ENCODE measurements at regions not wholly inside any gene's neighbourhood (a gene's known extent, or its start where the extent isn't known, plus 50 kb on each side); places are given as distances from the start of the nearest gene placed in this dataset.
"Not testable (repeated sequence)": the region's sequence is repeated elsewhere in the genome, so short reads cannot be mapped to it uniquely, and the experiment has no call there.

DNA sequence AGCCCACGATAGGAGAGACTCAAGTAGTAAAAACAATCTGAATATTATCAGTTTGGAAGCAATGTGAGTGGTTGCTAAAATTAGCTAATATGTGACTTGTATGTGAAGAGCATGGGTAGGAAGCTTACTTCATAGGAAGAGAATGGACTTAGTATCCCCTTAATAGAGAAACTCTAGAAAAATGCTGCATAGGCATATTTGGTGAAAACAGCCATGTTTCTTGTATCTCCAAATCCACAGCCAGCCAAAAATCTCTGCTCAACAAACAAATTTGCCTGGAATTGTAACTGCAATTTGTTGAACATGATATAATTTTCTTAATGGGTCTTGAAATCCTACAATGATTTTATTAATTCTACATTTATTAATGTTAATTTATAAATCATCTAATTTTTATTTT, 1252.9 kb upstream of the TMEM132C start:
- DNase-seq, result no peak

DNA sequence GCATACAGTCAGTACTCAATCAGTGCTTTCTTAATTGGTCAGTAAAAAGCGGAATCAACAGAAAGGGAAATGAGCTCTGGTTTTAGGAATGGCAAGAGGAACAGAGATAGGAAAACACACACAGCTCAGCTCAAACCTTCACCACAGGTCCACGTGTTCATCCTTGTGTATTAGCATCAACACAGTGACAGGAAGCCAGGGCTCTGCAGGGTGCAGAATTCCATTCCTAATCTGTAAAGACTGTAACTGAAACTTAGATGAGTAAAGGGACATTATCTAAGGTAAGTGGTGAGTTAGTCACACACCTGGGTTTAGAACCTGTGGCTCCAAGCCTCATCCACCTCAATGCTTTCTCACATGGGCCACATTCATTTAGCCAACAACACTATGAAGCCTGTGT, 1242.2 kb upstream of the TMEM132C start:
- DNase-seq, result no peak

DNA sequence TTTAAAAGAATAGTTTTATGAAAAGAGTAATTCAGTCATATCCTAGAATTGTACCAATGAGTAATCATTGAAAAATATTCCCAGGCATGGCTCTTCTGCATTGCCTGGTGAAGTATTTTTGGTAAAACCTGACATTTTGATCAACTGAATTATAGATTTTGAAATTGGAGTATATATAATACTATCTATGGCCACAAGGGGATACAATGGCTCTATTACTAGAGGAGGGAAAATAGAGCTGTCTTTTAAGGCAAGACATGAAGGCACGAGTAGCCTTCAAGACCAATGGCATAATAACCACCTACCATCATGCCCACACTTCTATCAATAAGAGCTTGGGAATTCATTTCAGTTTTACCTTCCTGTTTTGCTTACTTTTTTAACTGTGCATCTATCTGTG, 1241.4 kb upstream of the TMEM132C start:
- DNase-seq, result no peak

DNA sequence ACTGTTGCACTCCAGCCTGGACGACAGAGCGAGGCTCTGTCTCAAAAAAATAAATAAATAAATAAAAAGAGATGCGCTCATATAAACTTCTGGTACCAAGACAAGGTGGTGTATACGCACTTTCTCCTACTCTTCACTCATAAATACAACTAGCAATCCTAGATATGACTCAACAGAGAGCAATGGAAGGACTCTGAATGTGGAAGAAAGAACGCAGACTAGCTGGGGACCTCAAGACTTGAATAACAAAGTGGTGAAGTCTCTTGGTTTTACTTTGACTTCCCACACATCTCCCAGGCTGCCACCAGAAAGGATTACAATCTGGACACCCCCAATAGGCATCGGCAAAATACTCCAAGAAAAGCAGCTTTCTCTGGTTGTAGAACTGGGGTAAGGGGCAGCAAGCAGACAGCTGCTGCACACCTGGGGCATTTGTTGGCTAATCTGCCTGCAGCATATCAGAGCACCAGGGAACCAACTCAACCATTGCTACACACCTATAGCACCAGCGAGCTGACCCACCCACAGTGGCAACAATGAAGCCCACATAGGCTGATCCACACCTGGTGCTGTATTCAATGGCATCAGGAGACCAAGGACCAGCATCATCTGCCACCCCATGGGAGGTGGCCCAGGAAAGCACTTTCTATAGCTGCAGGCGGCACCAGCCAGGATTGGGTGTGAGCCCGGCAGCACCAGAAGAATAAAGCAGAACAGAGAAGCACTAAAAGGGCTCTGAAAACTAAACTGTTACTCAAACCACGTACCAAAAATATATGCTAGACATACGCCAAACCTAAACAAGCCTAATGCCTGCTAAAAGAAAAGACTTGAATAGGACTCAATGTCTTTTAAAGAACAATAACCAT, 1231.7 kb upstream of the TMEM132C start:
- no peak for DNase-seq

DNA sequence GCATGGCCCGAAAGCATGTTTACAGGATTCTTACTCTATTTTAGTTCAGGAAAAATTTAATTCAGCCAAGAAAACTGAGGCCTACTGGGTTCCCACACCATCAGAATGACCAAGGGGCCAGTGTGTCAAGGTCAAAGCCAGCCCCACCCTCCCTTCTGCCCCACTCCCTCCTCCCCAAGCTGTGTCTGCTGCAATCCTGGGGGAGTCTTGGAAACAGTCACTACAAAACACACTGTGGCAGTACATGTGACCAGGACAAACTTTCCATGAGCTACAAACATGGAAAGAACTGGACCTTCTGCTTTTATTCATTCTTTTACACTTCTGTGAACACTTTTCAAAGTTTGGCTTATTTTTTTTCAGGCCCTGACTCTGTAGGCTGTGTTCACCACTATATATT, 1228.8 kb upstream of the TMEM132C start:
- DNase-seq, result no peak

DNA sequence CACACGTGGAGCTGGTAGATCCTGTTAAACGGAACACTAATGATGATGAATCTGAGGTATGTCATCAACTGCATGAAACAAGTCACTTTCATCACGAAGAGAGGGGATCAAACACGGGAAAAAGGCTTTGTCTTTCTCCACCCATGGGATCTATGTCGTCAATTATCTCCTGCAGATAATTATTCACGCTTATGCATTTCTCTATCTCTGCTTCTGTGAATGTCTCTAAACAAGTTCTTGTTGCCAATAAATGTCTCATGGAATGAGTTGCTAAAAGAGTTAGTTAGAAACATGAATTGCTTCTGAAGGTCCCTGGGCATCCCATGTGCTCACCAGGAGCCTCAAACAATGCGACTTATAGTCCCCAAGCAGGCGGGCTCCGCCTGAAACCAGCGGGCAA, 1228.2 kb upstream of the TMEM132C start:
- DNase-seq, result no peak

DNA sequence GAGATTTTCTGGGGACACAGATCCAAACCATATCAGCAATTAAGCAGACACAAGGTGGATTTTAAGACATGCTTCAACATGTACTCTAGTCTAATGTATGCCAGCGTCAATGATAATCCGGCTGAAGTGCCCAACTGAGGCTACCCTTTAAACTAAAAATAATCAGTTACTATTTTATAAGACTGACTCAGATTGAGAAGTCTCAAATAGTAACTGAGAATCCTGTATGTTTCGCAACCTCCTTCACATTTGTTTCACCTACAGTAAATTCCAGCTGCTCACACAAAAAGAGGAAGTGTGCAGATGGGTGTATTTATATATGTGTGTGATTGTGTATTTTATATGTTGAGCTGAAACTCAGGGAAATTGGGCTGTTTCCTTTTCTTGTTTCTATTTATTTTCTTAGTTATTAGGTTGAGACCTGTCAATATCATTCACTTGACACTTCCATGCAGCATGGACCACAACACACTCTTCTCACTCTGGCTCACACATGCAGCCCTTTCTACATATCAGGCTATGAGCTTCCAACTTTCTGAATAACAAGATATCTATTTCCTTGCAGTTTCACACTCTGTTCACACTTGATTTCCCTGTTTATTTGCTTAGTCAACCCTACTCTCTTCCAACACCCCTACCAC, 1224.9 kb upstream of the TMEM132C start:
- no peak for DNase-seq

DNA sequence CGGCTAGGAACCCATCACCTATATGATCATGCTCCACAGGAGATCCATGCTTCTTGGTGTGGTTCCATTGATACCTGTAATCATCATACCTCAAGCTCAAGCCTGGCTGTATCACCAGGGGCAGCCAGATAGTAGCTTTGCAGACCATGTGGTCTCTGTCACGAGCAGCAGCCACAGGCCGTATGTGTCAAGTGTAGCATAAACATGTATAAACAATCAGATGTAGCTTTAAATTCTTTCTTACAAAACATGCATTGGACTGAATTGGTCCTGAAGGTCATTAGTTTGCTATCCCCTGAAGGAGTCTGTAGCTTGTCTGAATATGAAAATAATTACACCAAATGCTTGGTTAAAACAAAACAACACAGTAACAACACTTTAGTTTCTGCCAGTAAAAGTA, 1223.2 kb upstream of the TMEM132C start:
- no peak for DNase-seq

DNA sequence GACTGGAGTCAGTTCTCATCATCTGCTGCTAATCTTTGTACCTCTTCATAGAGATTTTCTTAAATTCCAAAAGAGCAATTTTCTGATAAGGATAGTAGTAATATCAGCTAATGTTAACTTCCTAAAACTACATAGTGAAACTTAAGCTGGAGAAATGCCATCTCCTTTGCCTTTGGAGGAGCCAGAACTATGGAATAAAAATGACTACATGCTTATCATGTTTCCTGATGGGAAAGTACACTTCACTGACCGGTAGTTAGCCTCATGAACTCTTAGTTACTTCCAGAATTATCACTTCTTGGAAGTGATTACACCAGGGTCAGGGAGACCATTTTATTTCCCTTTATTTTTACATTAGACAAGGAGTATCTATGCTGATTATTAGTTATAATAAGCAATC, 1222.1 kb upstream of the TMEM132C start:
- no peak for DNase-seq

DNA sequence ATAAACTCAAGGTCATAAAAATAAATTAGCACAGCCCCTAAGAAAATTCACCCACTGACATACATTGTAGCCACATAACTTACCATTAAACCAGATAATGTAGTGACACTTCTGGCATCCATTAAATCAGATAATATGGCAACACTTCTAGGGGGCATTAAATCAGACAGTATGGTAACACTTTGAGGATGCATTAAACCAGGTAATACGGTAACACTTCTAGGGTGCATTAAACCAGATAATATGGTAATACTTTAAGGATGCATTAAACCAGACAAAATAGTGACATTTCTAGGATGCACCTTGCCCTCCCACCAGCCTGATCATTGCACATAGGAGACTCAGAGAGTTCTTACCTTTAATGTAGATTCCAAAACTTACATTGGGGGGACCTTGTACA, 1220.5 kb upstream of the TMEM132C start:
- DNase-seq, result no peak

DNA sequence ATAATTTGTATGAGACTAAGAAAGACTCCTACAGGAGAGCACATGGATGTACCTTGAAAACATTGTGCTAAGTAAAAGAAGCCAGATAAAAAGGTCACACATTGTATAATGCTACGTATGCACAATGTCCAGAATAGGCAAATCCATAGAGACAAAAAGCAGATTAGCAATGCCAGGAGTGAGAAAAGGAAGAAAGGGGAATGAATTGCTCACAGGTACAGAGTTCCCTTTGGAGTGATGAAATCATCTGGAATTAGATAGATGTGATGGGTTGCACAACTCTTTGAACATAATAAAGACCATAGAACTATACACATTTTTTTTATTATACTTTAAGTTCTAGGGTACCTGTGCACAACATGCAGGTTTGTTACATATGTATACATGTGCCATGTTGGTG, 1218.9 kb upstream of the TMEM132C start:
- DNase-seq, result no peak

DNA sequence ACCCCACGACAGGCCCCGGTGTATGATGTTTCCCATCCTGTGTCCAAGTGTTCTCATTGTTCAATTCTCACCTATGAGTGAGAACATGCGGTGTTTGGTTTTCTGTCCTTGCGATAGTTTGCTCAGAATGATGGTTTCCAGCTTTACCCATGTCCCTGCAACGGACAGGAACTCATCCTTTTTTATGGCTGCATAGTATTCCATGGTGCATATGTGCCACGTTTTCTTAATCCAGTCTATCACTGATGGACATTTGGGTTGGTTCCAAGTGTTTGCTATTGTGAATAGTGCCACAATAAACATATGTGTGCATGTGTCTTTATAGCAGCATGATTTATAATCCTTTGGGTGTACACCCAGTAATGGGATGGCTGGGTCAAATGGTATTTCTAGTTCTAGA, 1218.4 kb upstream of the TMEM132C start:
- not testable (repeated sequence) for DNase-seq

DNA sequence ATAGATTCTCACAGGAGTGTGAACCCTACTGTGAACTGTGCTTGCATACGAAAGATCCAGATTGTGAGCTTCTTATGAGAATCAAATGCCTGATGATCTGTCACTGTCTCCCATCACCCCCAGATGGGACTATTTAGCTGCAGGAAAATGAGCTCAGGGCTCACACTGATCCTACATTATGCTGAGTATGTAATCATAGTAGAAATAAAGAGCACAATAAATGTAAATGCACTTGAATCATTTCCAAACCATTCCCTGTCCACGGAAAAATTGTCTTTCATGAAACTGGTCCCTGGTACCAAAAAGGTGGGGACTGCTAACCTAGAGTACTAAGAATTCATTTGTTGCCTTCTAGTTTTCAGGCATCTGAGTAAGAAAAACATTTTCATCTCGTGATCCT, 1215.8 kb upstream of the TMEM132C start:
- DNase-seq, result no peak

DNA sequence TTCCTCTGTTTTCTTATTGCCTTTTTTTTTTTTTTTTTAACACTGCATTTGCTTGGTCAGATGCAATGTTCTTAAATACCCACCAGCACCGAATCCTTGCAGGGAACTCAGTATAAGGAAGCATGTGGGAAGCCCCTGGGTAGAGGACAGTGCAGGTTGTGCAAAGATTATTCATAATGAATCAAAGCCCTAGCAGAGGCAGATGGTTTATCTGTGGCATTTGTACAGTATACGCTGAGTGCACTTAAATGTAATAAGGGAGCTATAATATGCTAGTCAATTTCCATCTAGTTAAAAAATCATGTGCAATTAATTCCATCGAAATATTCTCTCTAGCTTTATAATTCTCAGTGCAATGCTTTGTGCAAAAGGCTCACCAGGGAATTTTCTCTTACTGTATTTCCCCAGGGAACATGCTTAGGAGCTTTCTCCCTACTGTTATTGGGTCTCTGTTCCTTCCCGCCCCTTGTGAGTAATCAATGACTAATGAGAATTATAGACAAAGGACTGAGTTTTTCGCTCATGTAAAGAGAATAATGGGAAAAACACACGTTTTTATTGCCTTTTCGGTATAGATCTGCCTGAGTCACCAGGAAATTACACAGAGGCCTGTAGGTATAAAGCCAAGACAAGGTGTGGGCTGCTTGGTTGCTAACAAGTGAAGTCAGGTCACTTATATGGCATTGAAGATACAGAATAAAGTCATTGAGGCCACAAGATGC, 1214.3 kb upstream of the TMEM132C start:
- no peak for DNase-seq

DNA sequence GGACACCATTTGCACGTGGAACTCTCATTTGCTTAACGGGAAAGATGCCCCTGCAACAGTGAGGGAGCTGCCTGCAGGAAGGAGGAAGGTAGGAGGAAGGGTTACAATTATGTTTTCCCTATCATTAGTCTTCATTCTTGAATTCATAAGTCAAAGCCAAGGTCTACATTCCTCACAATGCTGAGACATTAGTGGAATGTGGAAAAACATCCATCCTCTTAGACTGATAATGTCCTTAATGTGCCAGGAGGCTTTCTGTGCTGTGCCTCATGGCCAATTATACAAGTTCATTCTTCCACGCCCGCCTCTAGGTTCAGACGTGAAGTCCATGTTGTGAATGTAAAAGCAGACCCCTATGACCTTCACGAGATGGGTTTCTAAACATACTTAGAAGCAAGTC, 1212.4 kb upstream of the TMEM132C start:
- no peak for DNase-seq

DNA sequence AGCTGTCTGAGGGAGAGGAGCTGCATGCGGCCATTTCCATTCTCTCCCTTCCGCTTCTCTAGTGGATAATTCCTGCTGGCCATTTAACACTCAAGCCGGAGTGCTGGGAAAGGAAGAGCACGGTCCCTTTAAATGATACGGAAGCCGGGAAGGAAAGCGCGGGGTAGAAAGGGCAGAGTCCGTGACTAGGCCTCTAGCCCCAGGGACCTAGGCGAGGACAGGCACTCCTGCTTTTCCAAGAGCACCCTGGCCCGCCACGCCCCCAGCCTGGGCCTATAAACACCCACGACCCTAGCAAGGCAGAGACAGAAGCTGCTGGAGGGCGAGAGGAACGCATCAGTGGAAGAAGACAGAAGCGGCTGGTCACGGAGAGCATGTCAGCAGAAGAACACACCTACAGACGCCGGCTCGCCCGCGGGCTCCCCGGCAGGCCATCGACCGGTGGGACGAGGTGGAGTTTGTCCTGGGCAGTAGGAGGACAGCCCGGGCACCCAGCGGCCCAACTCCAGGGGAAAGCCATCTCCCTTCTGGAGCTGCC, 1206.6 kb upstream of the TMEM132C start:
- DNase-seq, result no peak

DNA sequence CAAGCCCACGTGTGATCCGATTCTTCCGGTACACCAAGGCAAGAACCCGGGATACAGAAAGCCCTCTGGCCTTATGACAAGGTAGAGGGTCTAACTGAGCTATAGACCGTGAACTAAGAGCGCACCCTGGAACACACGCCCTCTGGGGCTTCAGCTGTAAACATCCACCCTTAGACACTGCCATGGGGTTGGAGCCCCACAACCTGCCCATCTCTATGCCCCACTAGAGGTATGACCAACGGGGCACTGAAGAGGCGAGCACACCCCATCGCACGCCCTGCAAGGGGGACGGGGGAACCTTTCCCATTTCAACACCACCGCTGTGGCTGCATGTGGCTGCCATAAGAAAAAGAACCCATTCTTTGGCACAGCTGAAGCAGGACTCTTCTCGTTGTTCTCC, 1206.0 kb upstream of the TMEM132C start:
- DNase-seq, result no peak

DNA sequence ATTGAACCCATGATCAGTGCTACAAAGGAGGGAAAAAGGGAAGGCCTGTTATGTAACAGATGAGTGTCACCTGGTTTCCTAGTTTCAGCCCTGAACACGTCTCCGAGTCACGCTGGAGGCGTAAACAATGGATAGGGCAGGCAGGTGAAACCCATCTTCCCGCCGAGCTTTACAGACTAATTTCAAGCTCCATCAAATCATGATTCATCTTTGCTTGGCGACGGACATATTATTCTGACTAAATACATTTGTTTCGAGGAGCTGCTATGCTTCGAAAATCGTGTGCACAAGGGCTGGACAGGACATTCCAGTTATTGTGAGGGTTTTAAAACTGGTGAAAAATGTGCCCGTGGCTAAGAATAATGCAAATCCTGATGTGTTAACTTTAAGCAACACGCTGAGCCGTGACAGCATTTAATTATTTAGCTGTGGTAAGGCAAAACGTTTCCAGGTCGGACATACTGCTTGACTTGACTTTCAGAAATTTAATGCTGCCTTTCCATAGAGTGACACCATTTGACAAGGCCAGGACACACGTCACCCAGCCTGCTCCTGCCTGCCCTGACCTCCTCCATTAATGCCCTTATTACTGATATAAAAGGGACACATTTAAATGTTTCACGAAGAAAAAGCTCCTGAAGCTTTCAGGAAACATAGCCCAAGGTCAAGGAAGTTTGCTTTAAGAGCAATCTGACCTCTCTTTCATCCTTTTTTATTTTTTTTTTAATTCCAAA, 1203.5 kb upstream of the TMEM132C start:
- DNase-seq, result no peak

DNA sequence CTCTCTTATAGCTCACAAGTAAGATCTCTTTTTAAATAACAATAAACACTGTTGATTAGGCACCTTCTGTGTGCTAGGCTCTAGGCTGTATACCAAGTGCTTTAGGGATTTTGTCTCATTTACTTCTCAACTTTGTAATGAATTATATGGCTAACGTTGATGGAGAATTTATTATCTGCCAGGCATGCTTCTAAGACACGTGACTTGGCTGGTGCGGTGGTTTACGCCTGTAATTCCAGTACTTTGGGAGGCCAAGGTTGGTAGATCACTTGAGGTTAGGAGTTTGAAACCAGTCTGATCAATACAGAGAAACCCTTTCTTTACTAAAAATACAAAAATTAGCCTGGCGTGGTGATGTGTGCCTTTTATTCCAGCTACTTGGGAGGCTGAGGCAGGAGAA, 1202.8 kb upstream of the TMEM132C start:
- no peak for DNase-seq

DNA sequence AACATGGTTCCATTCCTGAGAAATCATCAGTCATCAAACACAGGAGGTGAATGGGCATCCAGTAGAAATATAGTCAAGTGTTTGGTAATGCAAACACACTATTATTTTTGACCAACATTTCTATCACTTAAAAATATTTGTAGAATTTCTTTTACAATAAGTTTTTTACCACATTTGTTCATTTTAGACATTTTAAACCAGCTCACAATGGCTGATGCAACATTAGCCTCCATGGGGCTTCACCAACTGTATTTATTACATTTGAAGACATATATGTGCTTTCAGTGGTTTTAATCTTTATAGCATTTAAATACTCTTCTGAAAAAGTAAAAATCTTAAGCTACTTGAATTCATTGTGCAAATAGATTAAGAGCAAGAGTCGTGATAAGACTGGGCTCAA, 1201.4 kb upstream of the TMEM132C start:
- no peak for DNase-seq

DNA sequence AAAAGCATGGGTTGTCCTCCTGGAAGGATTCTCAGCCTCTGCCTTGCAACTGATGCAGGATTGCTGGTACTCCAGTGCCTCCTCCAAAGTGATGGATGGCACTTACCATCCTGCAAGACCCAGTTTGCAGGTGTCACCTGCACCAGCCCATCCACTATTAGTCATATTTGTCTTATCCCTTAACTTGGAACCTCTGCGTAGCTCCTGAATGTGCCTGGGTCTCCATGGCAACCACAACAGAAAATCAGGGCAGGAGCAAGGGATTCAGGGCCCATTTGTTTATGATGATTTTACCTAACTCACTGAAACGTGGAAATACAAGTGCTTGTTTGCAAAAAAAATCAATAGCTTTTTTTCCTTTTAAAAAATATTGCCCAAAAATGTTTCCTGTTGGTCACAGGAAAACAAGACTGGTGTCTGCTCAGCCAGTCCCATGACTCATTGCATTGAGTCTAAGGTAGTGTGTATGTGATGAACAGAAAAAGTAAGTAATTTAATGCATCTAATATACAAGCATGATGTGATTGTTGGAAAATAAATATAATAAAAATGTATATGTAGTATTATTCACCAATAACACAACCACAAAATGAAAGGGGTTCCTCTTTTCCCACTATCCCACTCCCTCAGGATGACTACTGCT, 1196.3 kb upstream of the TMEM132C start:
- DNase-seq, result no peak

DNA sequence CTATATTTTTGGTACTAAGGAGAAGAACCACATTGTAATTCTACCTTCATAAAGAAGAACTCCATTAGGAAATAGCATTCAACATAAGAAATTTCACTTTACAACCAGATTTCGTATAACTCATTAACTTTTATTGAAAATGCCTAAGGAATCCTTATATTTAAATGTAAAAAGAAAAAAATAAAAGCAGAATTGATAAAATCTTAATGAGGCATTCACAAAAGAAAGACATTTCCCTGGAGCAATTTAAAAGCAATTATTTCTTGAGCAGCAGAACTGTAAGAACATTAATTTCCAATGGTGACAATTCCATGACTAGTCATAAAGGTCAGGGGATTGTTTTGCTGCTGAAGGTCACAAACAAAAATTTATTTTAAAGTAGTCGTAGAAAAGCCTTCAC, 1192.8 kb upstream of the TMEM132C start:
- no peak for DNase-seq

DNA sequence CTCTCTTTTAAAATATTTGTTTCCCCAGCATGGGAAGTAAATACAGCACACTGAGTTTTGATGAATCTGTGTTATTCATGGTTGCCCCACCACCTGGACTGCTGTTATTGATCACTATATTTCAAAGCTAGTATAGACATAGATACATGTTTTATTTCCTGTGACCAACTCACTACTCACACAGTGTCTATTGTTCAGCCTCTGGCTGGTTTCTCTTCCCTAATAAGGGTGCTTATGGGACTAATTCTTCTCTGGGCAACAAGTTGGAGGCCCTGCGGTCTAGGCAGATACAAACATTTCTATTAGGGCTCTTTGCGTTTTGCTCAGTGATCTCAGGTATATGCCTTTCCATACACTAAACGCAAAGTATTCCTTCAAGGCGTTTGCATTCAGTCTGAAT, 1191.0 kb upstream of the TMEM132C start:
- DNase-seq, result no peak

All from NCI-H1105 (cell line).